ENCODE measurements at regions not wholly inside any gene's neighbourhood (a gene's known extent, or its start where the extent isn't known, plus 50 kb on each side); places are given as distances from the start of the nearest gene placed in this dataset.

- peak; percentile 35 for DNase-seq
These were observed 121.3 kb upstream of the NUDT4 start for GRCh38 chr12:93256256-93256969.

- DNase-seq: no peak
These were observed 116.1 kb upstream of the NUDT4 start for GRCh38 chr12:93261505-93262094.

- no peak for DNase-seq
These were observed 104.7 kb upstream of the NUDT4 start for GRCh38 chr12:93272997-93273396.

- no peak for DNase-seq
These were observed 103.7 kb upstream of the NUDT4 start for GRCh38 chr12:93273834-93274564.

GRCh38 chr12:93274937-93275336, 102.8 kb upstream of the NUDT4 start:
- DNase-seq: no peak

GRCh38 chr12:93275589-93275988, 102.1 kb upstream of the NUDT4 start:
- DNase-seq: no peak

- DNase-seq: no peak
These were observed 97.9 kb upstream of the NUDT4 start for GRCh38 chr12:93279565-93280412.

GRCh38 chr12:93287149-93287548, 90.6 kb upstream of the NUDT4 start:
- DNase-seq: no peak

- no peak for DNase-seq
These were observed 89.1 kb upstream of the NUDT4 start for GRCh38 chr12:93288626-93289025.

GRCh38 chr12:93290391-93290790, 87.3 kb upstream of the NUDT4 start:
- no peak for DNase-seq

GRCh38 chr12:93292213-93292612, 85.5 kb upstream of the NUDT4 start:
- no peak for DNase-seq

GRCh38 chr12:93292731-93293566, 84.8 kb upstream of the NUDT4 start:
- no peak for DNase-seq

GRCh38 chr12:93297032-93297431, 80.7 kb upstream of the NUDT4 start:
- no peak for DNase-seq

GRCh38 chr12:93297536-93297935, 80.2 kb upstream of the NUDT4 start:
- no peak for DNase-seq

GRCh38 chr12:93299262-93299846, 78.4 kb upstream of the NUDT4 start:
- DNase-seq: no peak

- no peak for DNase-seq
These were observed 77.1 kb upstream of the NUDT4 start for GRCh38 chr12:93300611-93301021.

GRCh38 chr12:93302331-93303229, 75.1 kb upstream of the NUDT4 start:
- DNase-seq: peak; percentile 72

- DNase-seq: no peak
These were observed 71.1 kb upstream of the NUDT4 start for GRCh38 chr12:93306636-93307035.

GRCh38 chr12:93308281-93308680, 69.4 kb upstream of the NUDT4 start:
- no peak for DNase-seq

GRCh38 chr12:93311827-93312226, 65.9 kb upstream of the NUDT4 start:
- DNase-seq: no peak

- no peak for DNase-seq
These were observed 63.6 kb upstream of the NUDT4 start for GRCh38 chr12:93314177-93314497.

All from fibroblast of upper back skin (primary cell).